HepG2 (cell line): ENCODE measurements at regions not wholly inside any gene's neighbourhood (a gene's known extent, or its start where the extent isn't known, plus 50 kb on each side); places are given as distances from the start of the nearest gene placed in this dataset.

Source experiments
- ATAC-seq: fragments of 200-7000 bp; cut with Tn5 transposase; 3 replicates; pipeline ENCODE4 v1.9.1; 2020; ENCODE audit warnings: mild to moderate bottlenecking, moderate library complexity
- BruUV-seq: library from RNA; stranded (reverse); fragments of 400-500 nt; replicated peaks from 2 replicates; lab custom pipeline; 2021; lab: Mats Ljungman, UMichigan
- CTCF ChIA-PET: fragments of 300-600 bp; formaldehyde crosslinking; extraction: SDS; loops from one replicate; lab custom pipeline; 2021; ENCODE audit warnings: low total read pairs, inconsistent platforms, low intra/inter-chr PET ratio; lab: Yijun Ruan, JAX
- POLR2A ChIA-PET: fragments of 350-600 bp; sonication (Branson Sonifier 250); formaldehyde crosslinking; loops from one replicate; lab custom pipeline; 2020; ENCODE audit warnings: antibody characterized with exemption, inconsistent platforms; lab: Yijun Ruan, JAX
- DNase-seq: peaks from one replicate; pipeline ENCODE4 v3.0.0-alpha.2; 2015; ENCODE audit warnings: low spot score
- FAIRE-seq: peaks from 3 replicates; lab custom pipeline; 2011; peaks lifted over from hg19 to GRCh38; lab: Jason Lieb, UNC
- H2AFZ ChIP-seq: one replicate; pipeline ENCODE4 v1.6.1; 2011; ENCODE audit warnings: low read length, inconsistent platforms
- H3K27ac ChIP-seq: fragments of 300-600 bp; 3 replicates; pipeline ENCODE4 v1.8.0; 2011; ENCODE audit warnings: mixed run types, mild to moderate bottlenecking, mixed read lengths, low read length, inconsistent platforms; ENCODE audit not compliant: insufficient read depth; ENCODE audit errors: extremely low read length
- H3K27me3 ChIP-seq, 2 experiments: fragments of 200-600 bp in 1 of 2; 2 replicates in 1 of 2; 3 replicates in 1 of 2; pipeline versions ENCODE4 v1.6.0 to v1.8.0; 2011; ENCODE audit warnings: low read length in 2 of 2, mild to moderate bottlenecking in 2 of 2, moderate library complexity in 2 of 2, inconsistent platforms in 1 of 2; ENCODE audit not compliant: insufficient read depth in 2 of 2, control insufficient read depth in 1 of 2
- H3K36me3 ChIP-seq, 2 experiments: fragments of 200-600 bp in 1 of 2; replicated peaks in 1 of 2; 2 replicates in 1 of 2; 3 replicates in 1 of 2; pipeline versions ENCODE4 v1.5.1 to v1.8.0; 2011; ENCODE audit warnings: low read length in 2 of 2, inconsistent platforms in 1 of 2; ENCODE audit not compliant: insufficient read depth in 2 of 2, control insufficient read depth in 1 of 2
- H3K4me1 ChIP-seq: 2 replicates; pipeline ENCODE4 v1.5.1; 2012; ENCODE audit warnings: low read length, inconsistent platforms; ENCODE audit not compliant: insufficient read depth
- H3K4me2 ChIP-seq: 2 replicates; pipeline ENCODE4 v1.6.0; 2011; ENCODE audit warnings: low read depth, low read length, inconsistent platforms
- H3K4me3 ChIP-seq, 3 experiments: fragments of 200-600 bp in 1 of 3; sonication (generic), shearing (Covaris generic) in 1 of 3; replicated peaks in 1 of 3; 2 replicates each; pipeline ENCODE4 v1.5.1; 2011 to 2016; ENCODE audit warnings: low read length in 3 of 3, inconsistent platforms in 2 of 3, low read depth in 2 of 3, mild to moderate bottlenecking in 2 of 3, control low read depth in 1 of 3, mixed read lengths in 1 of 3; ENCODE audit not compliant: insufficient read depth in 1 of 3
- H3K79me2 ChIP-seq: one replicate; pipeline ENCODE4 v1.6.1; 2011; ENCODE audit warnings: low read length, inconsistent platforms; ENCODE audit not compliant: insufficient read depth
- H3K9ac ChIP-seq: 2 replicates; pipeline ENCODE4 v1.6.0; 2011; ENCODE audit warnings: mild to moderate bottlenecking, low read depth, low read length, inconsistent platforms; ENCODE audit not compliant: insufficient read depth
- H3K9me3 ChIP-seq: 2 replicates; pipeline ENCODE4 v1.5.1; 2012; ENCODE audit warnings: mild to moderate bottlenecking, low read length
- H4K20me1 ChIP-seq: 2 replicates; pipeline ENCODE4 v1.6.0; 2011; ENCODE audit warnings: inconsistent platforms, mild to moderate bottlenecking, low read length, moderate library complexity; ENCODE audit not compliant: insufficient read depth
- FOXK1 ChIP-seq: sonication (generic); formaldehyde crosslinking; IDR thresholded peaks from 2 replicates; pipeline ENCODE4 v1.4.0; 2020; ENCODE audit warnings: low read depth, missing genetic modification reagents, borderline replicate concordance
- GABPB1 ChIP-seq: IDR thresholded peaks from 2 replicates; pipeline ENCODE4 v1.6.1; 2016; ENCODE audit warnings: mild to moderate bottlenecking, missing genetic modification reagents, moderate library complexity, missing compliant biosample characterization
- GFI1 ChIP-seq: sonication (generic); formaldehyde crosslinking; IDR thresholded peaks from 2 replicates; pipeline ENCODE4 v1.5.0; 2020; ENCODE audit warnings: missing genetic modification reagents, mild to moderate bottlenecking, borderline replicate concordance
- HIC2 ChIP-seq: sonication (generic); formaldehyde crosslinking; IDR thresholded peaks from 2 replicates; pipeline ENCODE4 v1.9.0; 2022; ENCODE audit warnings: low read depth, missing genetic modification reagents
- HOXA5 ChIP-seq: sonication (generic); formaldehyde crosslinking; IDR thresholded peaks from 2 replicates; pipeline ENCODE4 v1.4.0; 2020; ENCODE audit warnings: missing genetic modification reagents
- MATR3 ChIP-seq: sonication (generic); formaldehyde crosslinking; IDR thresholded peaks from 2 replicates; pipeline ENCODE4 v1.4.0; 2020; ENCODE audit warnings: missing genetic modification reagents
- NFYC ChIP-seq: IDR thresholded peaks from 2 replicates; pipeline ENCODE4 v1.6.1; 2016; ENCODE audit warnings: missing genetic modification reagents, missing compliant biosample characterization
- WGBS: methylation state at CpG from one replicate; pipeline ENCODE4 v1.1.6; 2017; ENCODE audit warnings: low lambda C conversion rate; 5-methylcytosine and 5-hydroxymethylcytosine counted together
- in situ Hi-C: cut with HindIII; loops from 2 replicates; pipeline ENCODE4 v1.10.0; 2017; ENCODE audit warnings: low pct_unique_long_range_greater_than_20kb; ENCODE audit not compliant: extremely low pct_ligation_motif_present
- intact Hi-C: fragments of 100-400 bp; cut with micrococcal nuclease; formaldehyde crosslinking; loops from one replicate; pipeline ENCODE4 v1.10.0; 2022; ENCODE audit not compliant: unreplicated experiment

GRCh38 chr10:111475720-111476119, 398.9 kb downstream of the ADRA2A start (continued):
- peak; percentile 56; the same call in 1 of the 2 replicates for TF ChIP-seq FOXK1 (CRISPR knock-in tag)
- TF ChIP-seq HIC2 (CRISPR knock-in tag) = peak; percentile 56; the same call in 1 of the 2 replicates
- TF ChIP-seq GABPB1 (CRISPR knock-in tag) = peak; percentile 43; the same call in 1 of the 2 replicates
- 0 out of 2 replicates have a peak, but pooled peaks have one; percentile 29 for TF ChIP-seq HOXA5 (CRISPR knock-in tag)
- TF ChIP-seq GFI1 (CRISPR knock-in tag) = peak; percentile 90

GRCh38 chr10:111478651-111479050, 401.8 kb downstream of the ADRA2A start:
- H3K79me2 ChIP-seq = no peaks in the 10 kb centered on the region
- BruUV-seq = no TSS peak
- intact Hi-C loops (no loop called here), in situ Hi-C loops (no loop called here)
- H3K27me3 ChIP-seq = no peaks in the 10 kb centered on the region
- 29% methylated on average over 3 of the region's 3 CpGs for WGBS
- ATAC-seq = no peak
- H2AFZ ChIP-seq = no peak overlapping the region
- H3K4me2 ChIP-seq = no peak overlapping the region
- ChIA-PET CTCF (no interaction called here), POLR2A (no interaction called here)
- TF ChIP-seq MATR3 (CRISPR knock-in tag) (no peak), NFYC (CRISPR knock-in tag) (no peak)
- H3K4me3 ChIP-seq = no peak overlapping the region
- H4K20me1 ChIP-seq = no peaks in the 10 kb centered on the region
- DNase-seq = no peak
- no peak for FAIRE-seq
- no peaks in the 10 kb centered on the region for H3K9me3 ChIP-seq
- H3K9ac ChIP-seq = no peak overlapping the region
- no peaks in the 10 kb centered on the region for H3K36me3 ChIP-seq
- H3K4me1 ChIP-seq = peaks cover 20% of the 10 kb centered on the region
- H3K27ac ChIP-seq = no peak overlapping the region
